Activated T-cell treated with anti-CD3 and anti-CD28 coated beads for 48 hours (primary cell): ENCODE measurements at regions not wholly inside any gene's neighbourhood (a gene's known extent, or its start where the extent isn't known, plus 50 kb on each side); places are given as distances from the start of the nearest gene placed in this dataset.

Experiments
- DNase-seq: peaks from one replicate; pipeline ENCODE4 v3.0.0-alpha.2; 2020; ENCODE audit warnings: low read depth

DNA sequence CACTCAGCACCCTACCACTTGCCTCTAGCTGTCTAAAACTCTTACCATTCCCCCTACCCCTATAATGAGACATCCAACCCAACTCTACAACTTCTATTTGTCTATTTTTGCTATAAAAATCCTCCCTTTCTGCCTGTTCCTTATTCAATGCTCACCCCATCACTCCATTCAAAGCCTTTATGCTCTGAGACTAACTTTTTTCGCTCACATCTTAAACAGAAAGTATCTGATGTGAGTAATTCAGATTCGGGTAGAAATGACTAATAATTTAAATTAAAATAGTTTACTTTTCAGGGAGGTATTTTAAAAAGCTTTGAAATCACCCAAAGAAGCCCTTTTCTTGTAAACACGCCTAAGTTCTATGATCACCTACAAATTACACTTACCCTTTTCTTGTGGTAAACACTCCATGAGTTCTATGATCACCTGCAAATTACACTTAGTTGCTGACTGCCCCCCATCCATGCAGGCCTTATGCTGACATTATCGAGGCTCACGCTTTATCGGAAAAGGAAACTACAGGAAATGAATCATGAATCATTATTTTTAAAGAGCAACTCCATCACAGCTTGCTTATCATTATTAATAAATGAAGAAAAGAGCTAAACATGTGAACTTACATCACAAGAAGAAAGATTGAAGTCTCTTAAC lies 168.7 kb upstream of the PPP1R2C start:
- no peak for DNase-seq

DNA sequence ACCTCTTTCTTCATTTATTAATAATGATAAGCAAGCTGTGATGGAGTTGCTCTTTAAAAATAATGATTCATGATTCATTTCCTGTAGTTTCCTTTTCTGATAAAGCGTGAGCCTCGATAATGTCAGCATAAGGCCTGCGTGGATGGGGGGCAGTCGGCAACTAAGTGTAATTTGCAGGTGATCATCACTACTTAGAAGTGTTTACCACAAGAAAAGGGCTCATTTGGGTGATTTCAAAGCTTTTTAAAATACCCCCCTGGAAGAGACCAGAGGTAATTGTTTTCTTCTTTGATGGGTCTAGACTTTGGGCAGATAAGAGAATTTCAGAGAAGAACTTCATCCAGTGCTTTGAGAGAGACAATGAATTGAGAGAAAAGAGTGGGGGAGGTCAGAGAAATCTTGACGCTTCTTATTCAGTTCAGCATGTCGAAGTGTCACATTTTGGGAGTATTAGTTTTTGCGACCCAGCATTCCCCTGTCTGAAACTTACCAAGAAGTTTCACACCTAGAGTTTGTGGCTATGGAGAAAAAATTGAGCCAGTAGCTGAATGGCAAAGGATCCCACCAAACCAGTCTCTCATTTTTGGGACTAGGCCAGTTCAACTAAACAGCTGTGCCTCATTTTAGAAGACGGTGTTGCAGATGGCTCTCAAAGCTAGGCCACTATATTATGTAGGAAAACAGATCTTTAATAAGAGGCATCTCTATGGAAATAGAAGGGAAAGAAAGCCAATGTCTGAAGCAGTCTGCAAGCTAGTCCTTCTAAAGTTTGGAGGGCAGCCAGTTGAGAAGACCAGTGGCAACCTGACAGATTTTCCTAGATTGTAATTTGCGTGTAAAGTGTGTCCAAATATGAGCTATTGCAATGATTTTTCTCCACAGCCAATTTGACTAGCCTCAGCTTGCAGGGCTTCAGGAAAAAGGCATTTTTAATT lies 171.0 kb upstream of the PPP1R2C start:
- no peak for DNase-seq

DNA sequence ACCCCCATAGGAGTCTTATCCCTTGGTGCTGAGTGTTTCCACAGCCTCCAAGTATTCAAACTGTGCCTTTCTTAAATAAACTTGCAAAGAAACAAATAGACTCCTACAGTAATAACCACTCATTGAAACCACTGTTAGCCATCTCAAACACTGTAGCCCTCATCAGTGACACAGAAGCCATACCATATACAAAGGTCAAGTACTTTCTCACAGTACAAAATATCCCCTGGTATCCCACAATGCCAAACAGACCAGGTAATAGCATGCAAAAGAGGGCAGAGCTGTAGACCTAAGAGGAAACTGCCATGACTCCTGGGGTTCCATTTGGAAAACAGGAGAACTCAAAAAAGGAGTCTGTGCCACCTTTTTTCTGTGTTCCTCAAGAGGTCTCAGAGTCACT lies 173.8 kb upstream of the PPP1R2C start:
- no peak for DNase-seq

DNA sequence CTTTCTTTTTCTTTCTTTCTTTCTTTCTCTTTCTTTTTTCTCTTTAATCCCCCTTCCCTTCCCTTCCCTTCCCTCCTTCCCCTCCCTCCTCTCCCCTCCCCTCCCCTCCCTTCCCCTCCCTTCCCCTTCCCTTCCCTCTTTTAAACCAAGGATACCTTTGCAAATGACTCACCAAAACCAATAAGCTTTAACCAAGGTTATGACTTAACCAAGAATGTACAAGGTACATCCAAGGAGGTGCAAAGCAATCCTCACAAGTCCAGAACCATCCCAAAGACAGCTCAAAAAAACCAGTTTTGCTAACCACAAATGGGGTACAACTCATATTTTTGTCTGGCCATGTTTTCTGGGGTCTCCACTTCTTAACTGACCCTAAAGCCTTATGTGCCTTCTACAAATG lies 174.7 kb upstream of the PPP1R2C start:
- DNase-seq: no peak

DNA sequence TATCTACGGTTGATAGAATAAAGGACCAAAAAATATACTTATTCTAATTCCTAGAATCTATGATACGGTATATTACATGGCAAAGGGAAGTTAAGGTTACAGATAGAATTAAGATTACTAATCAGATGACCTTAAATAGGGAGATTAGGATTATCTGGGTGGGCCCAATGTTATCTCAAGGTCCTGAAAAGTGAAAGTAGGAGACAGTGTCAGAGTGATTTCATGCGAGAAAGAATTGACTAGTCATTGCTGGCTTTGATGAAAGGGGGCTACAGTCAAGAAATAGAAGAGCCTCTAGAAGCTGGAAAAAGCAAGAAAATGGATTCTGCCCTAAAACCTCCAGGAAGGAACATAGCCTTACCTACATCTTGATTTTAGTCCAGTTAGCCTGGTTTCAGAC lies 176.9 kb upstream of the PPP1R2C start:
- no peak for DNase-seq

DNA sequence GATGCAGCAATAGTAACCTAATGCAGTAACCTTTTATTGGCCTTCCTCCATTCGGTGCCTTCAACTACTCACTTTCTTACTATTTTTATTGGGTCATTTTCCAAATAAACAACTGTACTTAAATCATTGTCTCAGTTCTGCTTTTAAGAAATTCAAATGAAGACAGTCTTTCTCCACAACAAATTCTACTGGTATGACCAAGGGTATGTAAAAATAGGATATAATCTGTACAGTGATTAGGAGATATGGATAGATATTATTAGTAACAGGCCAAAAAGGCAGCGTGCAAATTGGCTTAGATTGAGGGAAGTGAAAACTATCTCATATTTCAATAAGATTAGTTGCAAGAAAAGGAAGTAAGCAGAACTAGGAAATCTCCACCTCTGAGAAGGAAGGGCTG lies 177.4 kb upstream of the PPP1R2C start:
- no peak for DNase-seq

DNA sequence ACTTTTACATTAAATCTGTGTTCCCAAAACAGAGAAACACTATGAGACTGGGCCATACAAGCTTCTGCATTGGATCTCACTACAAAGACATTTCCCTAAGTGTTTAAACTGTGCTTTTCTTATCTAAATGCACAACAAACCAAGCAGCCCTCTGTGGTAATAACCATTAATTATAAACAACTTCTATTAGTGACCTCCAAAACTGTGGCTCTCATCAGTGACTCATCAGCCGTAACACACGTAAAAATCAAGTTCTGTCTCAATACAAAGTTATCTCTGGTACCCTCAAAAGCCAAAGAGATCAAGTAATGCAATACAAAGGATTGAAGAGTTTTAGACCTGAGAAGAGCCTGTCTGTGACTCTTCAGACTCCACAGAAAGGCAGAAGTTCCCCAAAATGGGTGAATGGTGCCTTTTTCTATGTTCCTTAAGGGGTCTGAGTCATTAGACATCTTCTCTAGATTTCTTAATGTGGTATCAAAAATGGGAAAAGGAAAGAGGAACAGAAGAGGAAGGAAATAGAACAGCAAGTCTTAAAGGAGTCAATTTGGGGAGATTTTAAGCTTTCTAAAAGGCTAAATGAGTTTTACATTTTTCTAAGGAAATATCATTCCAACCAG lies 189.8 kb upstream of the PPP1R2C start:
- DNase-seq: no peak

DNA sequence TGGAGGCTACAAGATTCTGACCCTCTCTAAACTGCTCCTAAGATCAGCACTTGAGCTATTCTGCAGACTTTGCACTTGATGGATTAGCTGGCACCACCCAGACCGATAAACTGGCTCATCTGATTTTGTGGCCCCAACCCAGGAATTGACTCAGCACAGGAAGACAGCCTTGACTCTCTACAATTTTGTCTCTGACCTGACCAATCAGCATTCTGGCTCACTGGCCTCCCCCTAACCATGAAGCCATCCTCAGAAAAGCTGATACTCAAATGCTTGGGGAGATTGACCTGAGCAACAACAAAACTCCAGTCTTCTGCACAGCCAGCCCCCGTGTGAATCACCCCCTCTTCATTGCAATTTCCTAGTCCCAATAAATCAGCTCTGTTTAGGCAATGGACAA lies 195.4 kb upstream of the PPP1R2C start:
- DNase-seq: no peak

DNA sequence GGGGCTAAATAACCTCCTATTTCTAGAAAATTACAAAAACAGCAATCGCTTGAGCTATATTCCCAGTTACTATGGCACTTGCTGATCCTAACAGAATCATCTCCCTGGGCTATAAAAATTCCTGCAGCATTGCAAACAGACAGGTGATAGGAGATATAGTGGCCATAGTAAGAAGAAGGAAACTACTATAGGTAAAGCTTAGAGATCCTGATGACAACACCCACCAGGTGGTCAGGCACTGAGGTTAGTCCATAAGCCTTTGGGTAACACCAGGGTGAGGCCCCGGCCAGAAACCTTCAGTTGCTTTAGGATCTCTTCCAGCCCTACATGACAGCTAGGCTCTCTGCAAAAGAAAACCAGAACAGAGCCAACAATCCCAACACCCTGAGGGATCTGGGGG lies 197.9 kb upstream of the PPP1R2C start:
- DNase-seq: no peak

DNA sequence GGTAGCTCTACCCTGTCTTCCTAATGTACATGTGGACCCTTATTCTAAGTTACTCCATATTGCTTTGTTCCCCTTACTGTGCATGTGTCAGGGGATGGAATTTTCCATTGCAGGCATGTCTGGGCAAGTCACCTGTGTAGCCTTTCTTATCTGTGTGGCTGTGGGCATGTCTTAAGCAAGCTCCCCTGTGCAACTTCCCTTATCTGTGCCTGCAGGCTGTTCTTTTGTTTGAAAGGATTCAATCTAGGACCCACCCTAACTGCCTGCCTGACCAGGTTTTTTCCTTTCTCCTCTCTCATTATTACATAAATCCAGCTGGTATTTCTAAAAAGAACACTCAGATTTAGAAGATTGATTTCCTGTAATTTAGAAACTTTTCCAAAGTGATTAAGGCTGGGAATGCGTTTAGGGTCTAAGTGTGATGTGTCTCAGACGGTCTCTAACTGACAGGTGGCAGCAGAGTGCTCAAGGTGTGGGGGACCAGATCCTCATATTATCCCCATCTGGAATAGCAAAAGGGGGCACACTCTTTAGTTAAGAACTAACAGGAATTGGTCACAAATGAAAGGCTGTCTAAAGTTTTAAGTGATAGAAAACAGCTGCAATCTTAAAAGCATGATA lies 198.9 kb upstream of the PPP1R2C start:
- DNase-seq: no peak

DNA sequence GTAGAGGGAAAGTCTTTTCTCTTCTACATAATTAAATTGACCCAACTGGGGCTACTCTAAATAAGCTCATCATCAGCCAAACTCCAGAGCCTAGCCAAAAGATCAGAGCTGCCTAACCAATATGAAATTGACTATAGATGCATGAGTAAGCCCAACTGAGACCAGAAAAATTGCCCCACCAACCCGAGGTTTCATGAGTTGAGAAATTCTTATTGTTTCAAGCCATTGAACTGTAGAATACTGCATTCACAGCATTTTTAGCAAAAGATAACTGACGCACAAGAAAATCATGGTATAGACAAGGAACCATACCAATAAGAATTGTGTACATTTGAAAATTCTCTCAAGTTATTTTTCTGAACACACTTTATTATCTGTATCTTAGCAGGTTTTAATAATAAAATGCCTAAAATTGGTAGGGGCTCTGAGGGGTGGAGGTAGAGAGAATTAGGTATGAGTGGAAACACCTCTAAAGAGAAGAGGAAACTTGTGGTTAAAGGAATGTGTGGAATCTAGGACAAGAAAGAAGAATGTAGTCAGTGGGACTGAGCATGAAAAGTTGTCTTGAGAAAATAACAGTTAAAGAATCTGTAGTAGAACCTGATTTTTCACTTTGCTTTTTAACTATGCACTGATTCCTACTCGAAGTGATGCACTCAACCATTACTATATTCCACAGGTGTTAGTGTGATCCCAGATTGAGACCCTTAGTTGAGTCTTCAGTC lies 200.9 kb upstream of the PPP1R2C start:
- DNase-seq: no peak

DNA sequence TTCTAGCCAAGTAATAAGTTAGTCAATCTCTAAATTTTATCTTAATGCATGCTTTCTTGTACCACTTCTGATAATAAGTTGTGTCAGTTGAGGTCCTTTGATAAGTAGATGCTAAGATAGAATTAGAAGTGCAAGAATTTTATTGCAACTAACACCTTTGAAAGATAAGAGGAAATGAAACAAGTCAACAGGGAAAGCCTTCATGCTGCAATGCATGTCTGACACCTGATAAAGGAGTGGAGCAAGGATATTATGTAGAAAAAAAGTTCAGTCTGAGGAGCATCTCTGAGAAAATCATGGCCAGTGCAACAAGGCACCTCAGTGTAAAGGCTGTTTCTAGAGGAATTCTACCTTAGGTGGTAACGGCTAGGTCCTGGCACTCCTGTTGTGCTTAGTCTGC lies 210.7 kb upstream of the PPP1R2C start:
- DNase-seq: no peak

DNA sequence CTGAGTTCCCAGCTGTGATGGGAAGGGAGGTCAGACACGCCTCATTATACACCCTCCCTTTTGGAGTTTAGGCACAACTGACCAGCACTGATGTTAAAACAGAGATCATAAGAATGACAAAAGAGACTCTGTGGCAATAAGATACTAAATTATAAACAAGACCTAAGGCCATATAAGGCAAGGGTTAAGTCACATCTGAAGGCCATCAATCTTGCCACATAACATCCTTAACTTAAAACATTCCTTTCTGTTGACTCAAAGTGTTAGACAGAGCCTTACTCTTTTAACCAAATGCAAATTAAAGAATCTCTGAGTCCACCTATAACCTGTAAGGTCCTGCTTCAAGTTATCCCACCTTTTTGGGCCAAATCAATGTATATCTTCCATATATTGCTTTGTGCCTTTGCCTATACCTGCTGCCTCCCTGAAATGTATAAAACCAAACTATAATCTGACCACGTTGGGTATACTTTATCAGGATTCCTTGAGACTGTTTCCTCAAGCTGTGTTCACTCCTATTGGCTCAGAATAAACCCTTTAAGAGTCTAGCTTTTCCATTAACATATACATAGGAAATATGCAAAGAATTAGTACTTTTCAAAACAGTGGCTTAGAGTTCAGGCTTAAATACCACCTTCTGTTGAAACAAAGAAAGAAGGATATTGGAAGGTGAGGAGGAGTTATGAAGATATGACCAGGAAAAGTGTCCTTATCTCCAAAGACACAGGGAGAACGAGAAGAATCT lies 214.4 kb upstream of the PPP1R2C start:
- no peak for DNase-seq

DNA sequence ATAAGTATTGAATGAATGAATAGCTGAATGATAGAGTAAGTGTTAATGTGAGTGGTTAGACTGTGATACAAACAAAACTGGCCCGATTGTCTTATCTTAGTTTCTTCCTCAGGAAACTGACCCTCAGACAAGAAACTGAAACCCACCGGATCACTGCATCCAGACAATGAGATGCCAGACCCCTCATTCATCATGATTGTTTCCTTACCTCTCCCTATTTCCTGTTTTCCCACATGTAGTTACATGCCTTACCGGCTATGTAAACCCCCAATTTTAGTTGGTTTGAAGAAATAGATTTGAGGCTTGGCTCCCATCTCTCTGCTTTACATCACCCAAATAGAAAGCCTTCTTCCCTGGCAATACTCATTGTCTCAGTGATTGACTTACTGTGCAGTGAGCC lies 218.9 kb upstream of the PPP1R2C start:
- DNase-seq: no peak

DNA sequence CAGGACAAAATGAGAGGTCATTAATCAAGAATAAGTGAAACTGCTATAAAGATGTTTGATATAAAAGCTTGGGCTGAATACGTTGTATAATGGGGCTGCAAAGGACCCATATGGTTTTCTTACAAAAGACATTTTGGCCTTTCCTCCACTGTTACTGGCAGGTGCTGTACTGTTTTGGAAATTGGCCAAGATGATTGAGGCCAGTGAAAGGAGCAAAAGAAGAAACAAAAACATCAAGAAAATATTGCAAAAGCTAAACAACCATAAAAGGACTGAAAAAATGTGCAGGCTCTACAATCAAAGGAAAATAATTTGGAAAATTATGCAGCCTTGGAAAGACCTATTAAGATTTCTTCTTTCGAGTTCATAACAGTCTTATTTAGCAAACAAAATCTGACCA lies 222.2 kb upstream of the PPP1R2C start:
- DNase-seq: no peak

DNA sequence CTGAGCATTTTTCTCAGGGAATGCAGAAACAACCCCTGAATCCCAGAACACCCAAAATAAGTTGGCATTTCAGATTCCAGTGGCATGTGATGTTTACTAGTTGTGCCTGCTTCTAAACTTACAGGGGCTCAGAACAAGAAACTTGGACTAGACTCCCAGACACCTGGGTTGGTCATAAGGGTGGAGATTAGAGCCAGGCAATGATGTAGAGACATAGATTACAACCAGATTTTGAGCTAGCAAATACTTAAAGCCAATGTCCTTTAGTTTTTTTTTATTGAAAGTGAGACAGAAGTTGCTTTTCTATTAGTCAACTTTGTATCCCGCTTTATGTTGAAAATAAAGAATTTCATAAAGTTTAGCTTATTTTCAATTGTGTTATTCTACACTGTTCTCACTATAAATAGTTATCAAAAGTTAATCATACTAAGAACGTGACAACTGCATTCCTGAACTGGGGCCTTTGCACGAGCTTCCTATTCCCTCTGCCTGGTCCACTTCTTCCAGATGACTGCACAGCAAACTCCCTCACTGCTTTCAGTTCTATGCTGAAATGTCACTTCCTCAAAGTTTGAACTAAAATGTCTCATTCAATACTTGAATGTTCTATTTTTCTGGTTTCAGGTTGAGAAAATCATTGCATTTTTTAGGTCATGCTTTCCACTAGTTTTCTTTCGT lies 224.7 kb upstream of the PPP1R2C start:
- DNase-seq: no peak

DNA sequence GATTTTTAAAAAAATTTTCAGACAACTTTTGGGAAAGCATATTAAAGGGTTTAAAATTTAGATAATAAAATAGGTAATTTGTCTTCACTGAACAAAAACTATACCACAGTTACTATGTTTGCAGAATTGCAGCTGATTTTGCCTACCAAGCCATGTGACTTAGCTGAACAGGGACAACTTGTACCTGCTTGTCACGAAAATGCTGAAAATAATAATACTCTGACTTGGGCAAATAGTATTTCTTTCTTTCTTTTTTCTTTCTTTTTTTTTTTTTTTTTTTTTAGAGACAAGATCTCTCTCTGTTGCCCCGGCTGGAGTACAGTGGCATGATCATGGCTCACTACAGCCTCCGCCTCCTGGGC lies 225.2 kb upstream of the PPP1R2C start:
- no peak for DNase-seq

DNA sequence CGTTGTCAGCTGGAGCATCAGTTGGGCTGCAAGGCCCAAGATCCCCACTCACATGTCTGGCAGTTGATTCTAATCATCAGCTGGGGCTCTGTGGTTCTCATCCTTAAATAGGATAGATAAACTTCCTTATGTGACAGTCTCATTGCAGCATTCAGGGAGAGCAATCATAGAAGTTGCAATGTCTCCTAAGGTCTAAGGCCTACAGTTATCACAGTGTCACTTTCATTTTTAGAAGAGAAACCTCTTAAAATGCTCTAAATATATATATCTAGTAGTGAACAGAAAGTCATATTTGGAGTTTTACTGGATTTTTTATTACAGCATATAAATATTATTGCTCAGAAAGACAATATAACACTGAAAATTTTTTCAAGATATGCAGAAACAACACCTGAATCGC lies 226.0 kb upstream of the PPP1R2C start:
- no peak for DNase-seq

DNA sequence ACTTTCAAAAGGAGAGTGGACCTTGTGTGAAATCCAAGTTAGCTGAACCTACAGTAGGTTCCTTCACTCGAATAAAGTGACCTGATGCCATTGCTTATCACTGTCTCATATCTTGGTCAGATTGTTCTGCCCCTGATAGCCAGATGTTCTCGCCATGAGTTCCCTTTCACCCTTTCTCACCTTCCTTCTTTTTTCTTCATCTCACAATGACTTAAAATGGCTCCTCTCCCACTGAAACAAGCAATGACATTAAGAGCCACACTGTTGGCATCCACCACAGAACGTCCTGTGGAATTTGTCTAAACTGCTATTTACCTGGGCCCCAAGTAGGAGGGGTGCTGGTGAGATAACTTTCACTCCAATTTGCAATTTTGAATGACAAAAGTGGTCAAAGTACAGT lies 227.6 kb upstream of the PPP1R2C start:
- DNase-seq: no peak

DNA sequence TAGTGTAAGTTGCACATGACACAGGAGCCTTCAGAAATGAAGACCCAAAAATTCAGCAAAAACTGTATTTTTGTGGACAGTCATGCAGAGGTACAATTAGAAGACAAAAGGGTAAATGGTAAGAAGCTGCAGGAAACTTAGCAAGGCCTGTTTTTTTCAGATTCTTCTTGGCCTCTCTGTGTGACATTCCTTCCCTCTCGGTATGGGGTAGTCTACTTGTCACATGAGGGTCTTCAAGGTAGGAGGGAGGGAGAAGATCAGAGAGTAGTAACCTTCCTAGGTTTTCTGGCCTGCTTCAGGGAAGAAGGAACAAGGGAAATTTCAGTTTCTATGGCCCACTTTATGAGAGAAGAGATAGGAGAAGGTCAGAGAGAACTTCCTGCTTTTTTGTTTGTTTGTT lies 230.4 kb upstream of the PPP1R2C start:
- DNase-seq: no peak

DNA sequence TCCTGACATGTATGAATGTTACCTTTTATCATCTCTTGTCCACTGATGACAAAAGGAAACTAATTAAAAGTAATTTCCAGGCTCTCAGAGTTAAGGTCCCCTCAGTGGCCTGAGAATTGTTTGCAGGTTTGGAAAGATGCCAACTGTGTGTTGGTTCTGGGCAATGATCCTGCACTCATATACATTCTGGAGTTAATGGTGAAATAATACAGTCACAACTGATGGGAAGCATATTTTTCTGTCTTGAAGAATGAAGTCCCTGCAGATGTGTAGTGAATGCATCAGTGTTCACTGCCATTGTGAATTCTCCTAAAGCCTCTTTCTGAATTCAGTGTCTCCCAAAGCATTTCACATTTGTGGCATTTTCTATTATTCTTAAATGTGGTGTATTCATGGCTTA lies 238.1 kb upstream of the PPP1R2C start:
- DNase-seq: no peak
